T-helper 2 cell treated with Interferon-gamma antibody and Interleukin-4, amounts not matched to agents 100 ng/mL and 5 ng/mL, for 36 hours (primary cell): ENCODE measurements at regions not wholly inside any gene's neighbourhood (a gene's known extent, or its start where the extent isn't known, plus 50 kb on each side); places are given as distances from the start of the nearest gene placed in this dataset.
"Not testable (repeated sequence)": the region's sequence is repeated elsewhere in the genome, so short reads cannot be mapped to it uniquely, and the experiment has no call there.

Source experiments
- intact Hi-C: fragments of 100-400 bp; cut with micrococcal nuclease; formaldehyde crosslinking; loops from one replicate; pipeline ENCODE4 v1.15.1; 2023

DNA sequence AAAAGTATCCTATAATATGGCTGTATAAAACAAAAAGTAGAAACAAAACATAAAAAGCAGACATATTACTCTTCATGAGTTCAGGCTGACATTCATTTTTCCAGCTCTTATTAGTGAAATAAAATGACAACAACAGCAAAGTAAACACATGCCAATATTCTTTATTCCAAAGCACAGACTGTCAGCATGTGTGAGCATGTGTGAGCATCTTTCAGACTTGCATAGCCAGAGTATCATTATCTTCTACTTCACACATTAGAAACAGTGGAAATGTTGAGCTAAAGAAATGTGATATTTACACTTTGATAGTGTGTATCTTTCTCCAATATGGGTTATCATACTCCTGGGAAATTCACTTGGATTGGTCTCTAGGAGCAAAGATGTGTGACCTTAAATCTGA is 476.6 kb upstream of the TMEM132C start:
- intact Hi-C loops = no loop called here

DNA sequence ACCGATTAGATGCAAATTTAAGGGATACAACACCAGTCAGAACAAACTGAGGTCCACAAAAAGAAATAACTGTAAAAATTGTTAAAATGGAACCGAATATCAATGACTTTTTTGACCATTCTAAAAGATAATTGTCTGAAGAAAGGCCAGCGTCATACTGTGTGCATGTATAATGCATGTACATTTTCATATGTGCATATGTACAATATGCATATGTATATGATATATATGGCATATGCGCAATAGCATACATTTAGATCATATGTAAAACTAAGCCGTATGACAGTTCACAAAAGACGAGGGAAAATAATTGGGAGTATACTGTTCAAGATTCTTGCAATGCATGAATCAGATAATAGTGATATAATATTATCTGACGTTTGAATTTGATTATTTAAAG is 475.8 kb upstream of the TMEM132C start:
- intact Hi-C loops = no loop called here

DNA sequence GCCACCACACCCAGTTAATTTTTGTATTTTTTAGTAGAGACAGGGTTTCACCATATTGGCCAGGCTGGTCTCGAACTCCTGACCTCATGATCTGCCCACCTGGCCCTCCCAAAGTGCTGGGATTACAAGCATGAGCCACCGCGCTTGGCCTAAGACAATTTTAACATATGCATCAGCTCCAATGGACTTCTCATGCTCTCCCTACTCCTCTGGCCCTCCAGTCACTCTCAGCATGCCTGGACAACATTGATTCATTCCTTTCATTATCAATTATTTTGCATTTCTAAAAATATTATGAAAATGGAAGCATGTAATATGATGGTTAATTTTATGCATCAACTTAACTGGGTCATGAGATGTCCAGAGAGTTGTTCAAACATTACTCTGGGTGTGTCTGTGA is 469.1 kb upstream of the TMEM132C start:
- intact Hi-C loops = no loop called here

DNA sequence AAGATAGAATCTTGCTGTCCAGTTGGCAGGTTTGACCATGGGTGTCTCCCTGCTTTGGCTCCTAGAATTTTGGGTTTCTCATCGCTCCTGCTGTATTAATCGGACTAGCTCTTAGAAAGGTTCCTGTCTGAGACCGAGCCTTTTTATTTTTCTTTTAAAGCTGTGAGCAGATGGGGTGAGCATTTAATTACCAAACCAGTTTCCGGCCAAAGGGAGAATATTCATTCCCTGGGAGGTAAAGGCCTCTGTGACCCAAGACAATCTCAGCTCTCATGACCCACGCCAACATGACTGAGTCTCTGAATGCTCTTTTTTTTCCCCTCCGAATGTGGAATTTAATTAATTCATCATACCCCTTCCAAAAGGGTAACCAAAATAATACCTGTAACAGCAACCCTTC is 464.7 kb upstream of the TMEM132C start:
- intact Hi-C loops = no loop called here

DNA sequence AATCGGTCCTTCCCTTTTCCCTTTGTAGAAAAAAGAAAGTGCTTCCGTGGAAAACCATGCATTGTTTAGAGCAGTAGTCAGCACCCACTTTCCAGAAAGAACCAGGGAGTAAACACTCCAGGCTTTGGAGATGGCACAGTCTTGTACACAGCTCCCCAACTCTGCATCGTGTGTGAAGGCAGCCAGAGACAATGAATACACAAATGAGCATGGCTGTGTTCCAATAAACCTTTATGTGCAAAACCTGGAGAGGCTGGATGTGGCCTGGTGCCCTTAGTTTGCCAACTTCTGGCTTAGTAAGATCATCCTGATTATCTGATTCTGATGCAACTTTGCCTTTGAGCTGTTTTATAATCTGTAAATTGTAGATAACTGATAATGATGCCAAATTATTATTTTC is 463.4 kb upstream of the TMEM132C start:
- intact Hi-C loops = no loop called here

DNA sequence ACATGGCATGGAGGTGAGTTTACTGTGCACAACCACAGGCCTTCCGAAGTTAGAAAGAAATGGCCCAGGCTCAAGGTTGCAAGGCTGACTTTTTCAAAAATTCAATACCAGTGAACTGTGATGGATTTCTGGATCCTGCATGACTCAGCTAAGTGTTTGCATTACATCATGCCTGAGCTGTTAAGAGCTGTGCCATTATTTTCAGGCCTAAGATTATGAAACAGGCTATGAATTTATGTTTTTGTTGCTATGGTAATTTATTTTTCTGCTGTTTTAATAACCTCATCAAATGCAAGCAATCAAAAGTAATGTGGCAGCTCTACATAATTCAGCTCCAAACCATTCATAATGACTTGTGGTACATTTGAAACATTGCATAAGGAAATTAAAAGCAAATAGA is 457.7 kb upstream of the TMEM132C start:
- intact Hi-C loops = no loop called here

DNA sequence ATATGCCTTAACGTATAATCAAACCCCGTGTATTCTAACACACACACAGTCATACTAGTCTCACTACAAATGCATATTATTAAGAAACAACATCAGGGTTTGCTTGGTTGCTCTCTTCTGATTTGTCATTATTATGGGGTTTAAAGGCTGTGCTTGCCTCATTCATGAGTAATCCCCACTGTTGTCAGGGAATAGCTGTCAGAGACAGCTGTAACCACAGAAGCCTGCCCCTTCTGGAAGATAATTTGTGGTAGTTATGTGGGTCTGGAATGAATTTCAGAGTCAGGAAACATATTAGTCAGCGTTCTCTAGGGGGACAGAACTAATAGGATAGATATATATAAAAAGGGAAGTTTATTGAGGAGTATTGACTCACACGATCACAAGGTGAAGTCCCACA is 456.9 kb upstream of the TMEM132C start:
- intact Hi-C loops = no loop called here

DNA sequence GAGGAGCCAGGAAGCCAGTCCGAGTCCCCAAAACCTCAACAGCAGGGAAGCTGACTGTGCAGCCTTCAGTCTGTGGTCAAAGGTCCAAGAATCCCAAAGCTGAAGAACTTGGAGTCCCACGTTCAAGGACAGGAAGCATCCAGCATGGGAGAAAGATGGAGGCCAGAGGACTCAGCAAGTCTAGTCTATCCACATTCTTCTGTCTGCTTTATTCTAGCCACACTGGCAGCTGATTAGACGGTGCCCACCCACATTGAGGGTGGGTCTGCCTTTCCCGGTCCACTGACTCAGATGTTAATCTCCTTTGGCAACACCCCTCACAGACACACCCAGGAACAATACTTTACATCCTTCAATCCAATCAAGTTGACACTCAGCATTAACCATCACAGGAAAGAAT is 456.5 kb upstream of the TMEM132C start:
- intact Hi-C loops = not testable (repeated sequence)

DNA sequence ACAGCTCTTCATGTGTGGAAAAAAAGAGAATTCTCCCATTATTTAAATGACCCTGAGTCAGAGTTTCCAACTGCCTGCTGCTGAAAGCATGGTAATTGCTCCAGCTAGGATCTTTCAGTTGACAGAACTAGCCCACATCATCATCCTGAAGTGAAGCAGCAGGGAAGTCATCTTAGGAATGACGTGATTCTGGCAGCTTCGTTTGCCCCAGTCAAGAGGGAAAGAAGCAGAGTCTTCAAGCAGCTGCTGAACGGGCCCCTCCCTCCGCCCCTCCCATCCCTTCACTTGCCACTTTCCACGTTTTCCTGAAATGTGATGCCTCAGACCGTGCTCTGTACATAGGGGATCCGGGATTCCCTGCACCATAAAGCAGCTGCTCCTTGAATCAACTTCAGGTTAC is 455.0 kb upstream of the TMEM132C start:
- intact Hi-C loops = no loop called here

DNA sequence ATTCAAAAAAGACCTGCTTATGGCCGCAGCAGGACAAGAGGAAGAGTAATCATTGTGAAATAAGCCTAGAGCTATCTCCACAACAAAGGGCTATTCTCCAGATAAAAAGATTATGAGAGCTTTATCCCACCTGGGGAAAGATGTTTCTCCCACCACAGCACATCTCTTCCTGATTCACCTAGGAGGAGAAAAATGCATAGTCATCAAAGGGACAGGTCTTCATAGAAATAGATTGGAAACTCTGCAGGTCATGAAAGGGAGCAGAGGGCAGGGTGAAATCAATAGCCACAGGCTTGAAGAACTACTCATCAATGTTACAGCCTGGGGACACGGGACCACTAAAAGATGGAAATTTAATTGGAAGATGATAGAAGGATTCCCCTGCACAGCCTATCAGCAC is 453.8 kb upstream of the TMEM132C start:
- intact Hi-C loops = no loop called here

DNA sequence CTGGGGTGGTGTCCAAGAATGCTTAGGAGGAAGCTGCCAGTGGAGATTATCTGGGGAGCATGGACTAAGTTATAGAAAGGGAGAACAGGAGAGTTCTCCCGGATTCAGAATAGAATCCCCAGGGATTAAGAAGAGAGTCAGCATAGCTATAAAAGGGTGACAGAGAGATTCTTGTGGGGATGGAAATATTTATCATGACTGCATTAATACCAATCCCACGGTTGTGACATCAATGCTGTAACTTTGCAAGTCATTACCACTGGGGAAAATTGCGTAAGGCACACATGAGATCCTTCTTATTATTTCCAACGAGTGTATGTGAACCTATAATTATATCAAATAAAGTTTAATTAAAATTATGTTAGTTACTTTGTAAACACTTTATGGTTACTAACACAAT is 447.9 kb upstream of the TMEM132C start:
- intact Hi-C loops = no loop called here

DNA sequence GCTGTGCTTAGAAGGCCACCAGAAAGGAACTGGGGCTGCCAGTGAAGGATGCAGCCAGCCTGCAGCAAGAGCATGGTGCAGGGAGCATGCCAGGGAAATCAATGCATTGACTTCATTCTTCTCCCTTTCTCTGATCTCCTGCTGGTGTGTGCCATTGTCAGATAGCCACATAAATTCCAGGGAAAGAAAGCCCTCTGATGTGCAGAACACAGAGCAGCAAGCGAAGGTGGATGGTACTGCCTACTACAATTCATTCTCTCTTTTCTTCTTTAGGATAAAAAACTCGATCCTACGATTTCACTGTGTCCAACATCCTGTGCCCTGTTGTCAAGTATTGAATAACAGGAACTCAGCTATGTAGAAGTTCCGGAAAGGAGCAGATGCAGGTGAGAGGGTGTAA is 446.7 kb upstream of the TMEM132C start:
- intact Hi-C loops = no loop called here

DNA sequence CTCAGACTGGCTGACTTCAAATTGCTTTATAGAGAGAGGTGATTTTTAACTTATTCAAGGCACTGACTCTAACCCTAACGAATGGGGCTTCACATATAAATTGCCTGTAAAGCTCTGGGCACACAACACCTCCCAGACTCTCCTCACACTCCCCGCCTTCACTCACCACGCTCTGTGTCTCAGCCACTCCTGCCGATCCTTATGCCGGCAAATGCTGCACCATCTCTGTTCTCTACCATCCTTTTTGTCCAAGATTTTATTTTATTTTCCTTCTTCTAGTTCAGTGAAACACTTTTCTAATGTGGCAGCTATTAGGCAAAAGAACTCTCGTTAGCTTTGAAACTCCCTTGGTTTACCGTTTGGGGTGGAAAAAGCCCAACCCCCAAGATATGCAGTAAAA is 446.1 kb upstream of the TMEM132C start:
- intact Hi-C loops = no loop called here

DNA sequence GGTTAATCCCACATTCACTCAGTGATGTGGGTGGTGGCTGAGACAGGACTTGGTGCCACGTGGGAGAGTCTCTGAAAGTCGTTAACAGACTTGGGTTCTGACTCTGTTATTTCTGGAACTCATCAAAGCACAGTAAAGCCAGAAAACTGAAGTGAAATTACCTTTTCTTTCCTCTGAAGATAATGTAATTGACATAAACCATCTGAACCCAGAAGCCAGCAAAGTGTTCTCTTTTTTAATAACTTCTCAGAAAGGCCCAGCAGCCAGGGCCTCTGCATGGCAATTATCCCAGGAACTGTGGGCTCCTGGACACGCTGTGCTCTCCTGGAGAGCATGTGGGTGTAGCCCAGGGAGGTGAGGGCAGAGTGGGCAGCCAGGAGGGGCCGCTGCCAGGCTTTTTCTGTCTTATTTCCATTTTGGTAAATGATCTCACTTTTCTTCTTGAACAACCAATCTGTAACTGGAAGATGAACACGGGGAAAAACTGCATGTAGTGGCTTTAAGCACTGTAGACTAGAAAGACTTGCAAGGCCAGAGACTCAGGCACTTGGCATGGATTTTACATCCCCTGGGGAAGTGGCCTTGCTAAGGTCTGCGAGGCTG is 444.1 kb upstream of the TMEM132C start:
- intact Hi-C loops = no loop called here

DNA sequence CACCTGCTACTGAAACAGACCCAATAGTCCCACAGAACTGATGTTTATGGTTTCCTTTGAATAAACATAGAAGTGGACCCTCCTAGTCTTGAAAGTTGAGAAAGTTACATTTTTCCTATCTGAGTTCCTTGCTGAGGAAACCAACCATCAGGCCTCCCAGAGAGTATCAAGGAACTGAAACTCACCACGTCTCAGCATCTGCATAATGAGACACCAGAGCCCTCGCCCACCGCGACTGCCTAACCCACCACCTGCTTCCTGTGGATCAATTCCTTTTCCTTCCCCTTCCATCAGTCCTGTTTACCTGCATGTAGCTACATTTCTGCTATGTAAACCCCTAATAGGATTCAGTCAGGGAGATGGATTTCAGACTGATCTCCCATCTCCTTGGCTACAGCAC is 443.2 kb upstream of the TMEM132C start:
- intact Hi-C loops = no loop called here

DNA sequence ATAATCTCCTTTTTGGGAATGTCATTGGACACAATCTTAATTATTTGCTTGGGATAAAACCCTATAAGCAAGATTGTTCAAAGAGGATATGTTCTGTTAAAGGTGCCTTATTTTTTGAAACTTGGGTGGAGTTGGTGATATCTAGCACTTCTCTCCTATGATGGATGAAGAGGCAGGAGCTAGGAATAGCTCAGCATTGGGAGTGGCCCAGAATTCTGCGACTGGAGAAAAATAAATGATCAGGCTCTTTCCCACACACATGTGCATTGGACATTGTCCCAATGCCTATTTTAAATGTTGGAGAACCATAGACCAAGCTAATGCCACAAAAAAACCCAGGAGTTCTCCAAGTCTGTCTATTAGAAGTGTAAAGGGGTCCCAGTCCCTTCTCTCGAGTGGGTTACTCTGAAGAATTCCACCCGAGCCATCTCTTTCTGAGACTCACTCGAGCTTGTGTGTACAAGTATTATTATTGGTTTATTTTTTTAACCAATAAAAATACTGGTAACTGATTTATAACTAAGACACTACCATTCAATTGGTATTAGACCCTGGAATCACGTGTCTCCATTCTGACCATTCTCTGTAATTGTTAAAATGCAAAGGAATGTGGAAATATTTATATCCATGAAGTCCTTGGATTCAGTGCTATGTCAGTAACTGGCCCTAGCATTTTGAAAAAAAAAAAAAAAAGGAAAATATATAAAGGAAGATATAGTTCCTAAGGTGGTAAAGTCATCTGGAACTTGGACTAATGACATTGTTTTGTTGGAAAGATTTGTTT is 437.5 kb upstream of the TMEM132C start:
- intact Hi-C loops = no loop called here

DNA sequence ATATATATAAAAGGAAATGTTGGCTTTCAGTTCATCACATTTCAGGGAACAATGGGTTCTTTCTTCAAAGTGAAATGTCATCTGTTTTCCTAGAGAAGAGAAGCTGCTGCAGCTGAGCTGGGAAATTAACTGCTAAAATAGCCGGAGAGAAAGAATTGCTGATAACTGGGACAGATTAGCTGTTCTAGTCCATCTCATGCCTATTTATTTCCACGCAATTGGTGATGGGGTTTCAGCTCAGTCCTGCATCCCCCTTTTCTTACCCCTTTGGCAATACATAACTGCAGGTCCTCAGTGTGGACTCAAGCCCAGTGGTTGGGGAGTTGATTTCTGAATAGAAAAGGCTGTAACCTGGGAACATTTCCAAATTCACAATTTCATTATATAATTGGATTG is 436.9 kb upstream of the TMEM132C start:
- intact Hi-C loops = no loop called here

DNA sequence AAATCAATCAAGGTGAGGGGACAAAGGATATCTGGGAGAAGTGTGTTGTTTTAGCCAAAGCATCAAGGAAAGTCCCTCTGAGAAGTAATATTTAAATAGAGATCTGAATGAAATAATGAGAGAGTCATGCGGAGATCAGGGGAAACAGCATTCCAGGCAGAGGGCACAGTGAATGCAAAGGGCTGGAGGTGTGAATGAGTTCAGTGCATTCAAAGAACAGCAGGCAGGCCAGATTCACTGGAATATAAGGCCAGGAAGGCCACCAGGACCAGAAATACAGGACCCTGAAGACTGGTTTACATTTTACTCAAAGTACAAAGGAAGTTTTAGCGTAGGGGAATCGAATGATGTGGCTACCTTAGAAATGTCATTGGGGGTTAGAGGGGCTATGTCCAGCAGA is 436.2 kb upstream of the TMEM132C start:
- intact Hi-C loops = no loop called here

DNA sequence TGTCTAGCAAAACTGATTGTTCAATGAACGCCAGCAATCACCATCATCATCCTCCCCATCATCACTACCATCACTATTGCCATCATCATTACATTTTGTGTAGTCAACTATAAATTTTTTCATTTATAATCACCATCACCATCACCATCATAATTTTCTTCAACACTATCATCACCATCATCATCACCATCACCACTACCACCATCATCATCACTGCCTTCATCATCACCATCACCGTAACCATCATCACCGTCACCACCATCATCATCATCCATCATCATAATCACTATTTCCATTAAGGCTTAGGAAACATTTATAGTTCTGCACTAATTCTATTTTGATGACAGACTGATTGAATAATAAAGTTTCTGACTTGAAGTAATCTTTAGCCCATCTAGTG is 434.8 kb upstream of the TMEM132C start:
- intact Hi-C loops = no loop called here

DNA sequence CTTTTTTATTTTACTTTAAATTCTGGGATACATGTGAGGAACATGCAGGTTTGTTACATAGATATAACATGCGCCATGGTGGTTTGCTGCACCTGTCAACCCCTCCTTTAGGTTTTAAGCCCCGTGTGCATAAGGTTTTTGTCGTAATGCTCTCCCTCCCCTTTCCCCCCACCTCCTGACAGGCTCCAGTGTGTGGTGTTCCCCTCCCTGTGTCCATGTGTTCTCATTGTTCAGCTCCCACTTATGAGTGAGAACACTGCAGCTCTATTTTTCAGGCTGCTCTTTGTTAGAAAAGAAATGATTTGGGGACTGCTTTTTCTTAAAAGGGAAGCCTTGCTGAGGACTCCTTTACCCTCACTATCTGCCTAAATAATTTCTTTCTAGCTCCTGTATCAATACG is 430.2 kb upstream of the TMEM132C start:
- intact Hi-C loops = not testable (repeated sequence)

DNA sequence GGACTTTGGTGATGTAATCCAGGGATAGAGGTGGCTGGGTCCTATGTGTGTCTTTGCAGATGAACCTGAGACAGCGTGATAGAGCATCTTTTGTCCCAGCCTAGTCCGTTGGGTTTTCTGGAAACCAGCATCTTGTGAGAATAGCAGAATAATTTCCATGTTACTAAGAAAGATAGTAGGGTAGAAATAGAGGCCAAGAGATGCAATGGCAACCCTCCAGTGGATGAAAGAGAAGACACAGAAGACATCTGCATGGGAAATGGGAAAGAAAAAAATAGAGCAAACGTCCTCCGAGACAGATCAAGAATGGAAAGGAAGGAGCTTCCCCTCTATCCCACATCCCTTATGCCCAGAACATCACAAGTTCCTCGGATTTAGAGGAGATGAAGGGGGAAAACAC is 409.3 kb upstream of the TMEM132C start:
- intact Hi-C loops = no loop called here

DNA sequence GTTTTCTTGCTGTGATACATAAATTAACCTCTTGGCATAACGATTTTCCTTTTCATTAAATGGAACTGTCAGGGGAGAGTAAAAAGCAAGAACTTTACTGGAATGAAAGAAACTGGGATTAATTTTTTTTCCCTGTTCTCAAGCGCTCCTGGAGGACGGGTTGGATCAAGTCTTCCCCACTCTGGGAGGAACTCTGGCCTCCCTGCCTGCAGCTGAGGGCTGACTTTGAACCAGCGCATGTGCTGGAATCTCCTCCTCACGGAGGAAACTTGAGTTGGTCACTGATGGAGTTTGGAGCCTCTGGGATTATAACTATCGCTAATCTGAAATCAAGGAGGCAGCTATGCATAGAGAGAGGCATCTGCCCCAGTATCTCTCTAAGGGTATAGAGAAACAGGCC is 406.4 kb upstream of the TMEM132C start:
- intact Hi-C loops = no loop called here

DNA sequence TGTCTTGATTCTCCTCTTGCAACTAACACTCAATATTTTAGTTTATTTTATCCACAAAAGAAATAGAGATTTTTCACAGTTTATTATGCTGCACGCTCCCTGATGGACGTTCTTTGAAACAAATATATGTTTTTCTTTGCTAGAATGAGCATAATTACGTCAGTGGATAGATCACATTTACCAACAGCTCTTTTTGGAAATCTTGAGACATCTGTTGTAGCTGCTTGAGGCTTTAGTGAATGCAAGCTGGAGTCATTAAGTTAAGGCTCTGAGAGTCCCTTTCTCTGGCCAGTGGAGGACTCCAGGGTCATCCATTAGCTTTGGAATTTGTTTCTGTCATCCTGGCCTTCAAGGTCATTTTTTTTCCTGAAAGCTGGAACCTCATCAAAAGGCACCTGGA is 405.6 kb upstream of the TMEM132C start:
- intact Hi-C loops = no loop called here
